ENCODE measurements at regions not wholly inside any gene's neighbourhood (a gene's known extent, or its start where the extent isn't known, plus 50 kb on each side); places are given as distances from the start of the nearest gene placed in this dataset.
"Not testable (repeated sequence)": the region's sequence is repeated elsewhere in the genome, so short reads cannot be mapped to it uniquely, and the experiment has no call there.

DNA sequence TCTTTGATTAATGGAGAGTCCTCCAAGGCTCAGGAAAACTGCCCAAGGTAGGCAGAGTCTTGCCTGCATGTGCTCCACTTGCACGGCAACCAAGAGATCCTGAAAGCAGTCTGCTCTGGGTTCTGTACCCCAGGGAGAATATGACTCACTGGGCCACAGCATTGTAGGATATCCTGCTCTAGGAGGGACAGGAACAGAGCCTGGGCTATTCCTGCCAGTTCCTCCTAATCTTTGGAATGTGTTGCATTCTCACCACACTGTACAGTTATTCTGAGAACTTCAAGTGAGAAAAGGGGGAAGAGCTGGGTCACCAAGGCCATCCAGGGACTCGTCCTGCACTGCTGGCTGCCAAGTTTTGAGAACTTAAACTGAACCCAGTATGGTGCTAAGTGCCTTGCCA, 278.5 kb downstream of the MATN1 start:
- no peak for DNase-seq (ENCODE audit: low read depth)

GRCh38 chr1:30444401-30444800, 279.0 kb downstream of the MATN1 start:
- DNase-seq (ENCODE audit: low read depth) = no peak
- in situ Hi-C loops (cut with HindIII; ENCODE audit: low pct_unique_long_range_greater_than_20kb, low sequenced_read_pairs) = no loop called here

More for the DNA sequence above, 278.5 kb downstream of the MATN1 start:
- in situ Hi-C loops (cut with HindIII; ENCODE audit: low pct_unique_long_range_greater_than_20kb, low sequenced_read_pairs) = no loop called here

DNA sequence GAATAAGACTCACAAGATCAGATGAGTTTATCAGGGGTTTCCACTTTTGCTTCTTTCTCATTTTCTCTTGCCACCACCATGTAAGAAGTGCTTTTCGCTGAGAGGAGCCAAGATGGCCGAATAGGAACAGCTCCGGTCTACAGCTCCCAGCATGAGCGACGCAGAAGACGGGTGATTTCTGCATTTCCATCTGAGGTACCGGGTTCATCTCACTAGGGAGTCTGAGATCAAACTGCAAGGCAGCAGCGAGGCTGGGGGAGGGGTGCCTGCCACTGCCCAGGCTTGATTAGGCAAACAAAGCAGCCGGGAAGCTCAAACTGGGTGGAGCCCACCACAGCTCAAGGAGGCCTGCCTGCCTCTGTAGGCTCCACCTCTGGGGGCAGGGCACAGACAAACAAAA, 285.1 kb downstream of the MATN1 start:
- in situ Hi-C loops (cut with HindIII; ENCODE audit: low pct_unique_long_range_greater_than_20kb, low sequenced_read_pairs); DNase-seq (ENCODE audit: low read depth): not testable (repeated sequence)

- in situ Hi-C loops (cut with HindIII; ENCODE audit: low pct_unique_long_range_greater_than_20kb, low sequenced_read_pairs) = no loop called here
- DNase-seq (ENCODE audit: low read depth) = no peak
These were observed 286.3 kb downstream of the MATN1 start for GRCh38 chr1:30437059-30437576.

- no peak for DNase-seq (ENCODE audit: low read depth)
- in situ Hi-C loops (cut with HindIII; ENCODE audit: low pct_unique_long_range_greater_than_20kb, low sequenced_read_pairs) = no loop called here
These were observed 295.8 kb downstream of the MATN1 start for GRCh38 chr1:30427545-30427944.

- in situ Hi-C loops (cut with HindIII; ENCODE audit: low pct_unique_long_range_greater_than_20kb, low sequenced_read_pairs) = no loop called here
These were observed 298.3 kb downstream of the MATN1 start for GRCh38 chr1:30425046-30425445.

DNA sequence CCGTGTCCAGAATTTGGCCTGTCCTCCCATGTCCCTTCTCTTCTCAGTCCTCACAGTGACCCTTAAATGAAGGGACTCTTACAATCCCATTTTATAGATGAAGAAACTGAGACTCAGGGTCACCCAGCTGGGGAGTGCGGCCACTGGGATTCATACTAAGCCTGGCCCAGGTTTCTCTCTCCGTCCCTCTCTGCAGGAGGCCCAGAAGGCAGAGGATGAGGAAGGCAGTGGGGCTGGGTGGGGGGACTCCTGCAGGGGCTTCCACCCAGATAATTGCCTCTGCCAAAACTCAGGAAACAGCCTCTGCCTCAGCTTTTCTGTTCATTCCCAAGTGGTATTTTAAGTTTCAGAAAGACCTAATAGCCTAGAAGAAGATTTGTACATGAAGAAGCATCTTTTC, 299.8 kb downstream of the MATN1 start:
- in situ Hi-C loops (cut with HindIII; ENCODE audit: low pct_unique_long_range_greater_than_20kb, low sequenced_read_pairs) = no loop called here
- DNase-seq (ENCODE audit: low read depth) = no peak

More at GRCh38 chr1:30425046-30425445, 298.3 kb downstream of the MATN1 start:
- DNase-seq (ENCODE audit: low read depth) = no peak

DNA sequence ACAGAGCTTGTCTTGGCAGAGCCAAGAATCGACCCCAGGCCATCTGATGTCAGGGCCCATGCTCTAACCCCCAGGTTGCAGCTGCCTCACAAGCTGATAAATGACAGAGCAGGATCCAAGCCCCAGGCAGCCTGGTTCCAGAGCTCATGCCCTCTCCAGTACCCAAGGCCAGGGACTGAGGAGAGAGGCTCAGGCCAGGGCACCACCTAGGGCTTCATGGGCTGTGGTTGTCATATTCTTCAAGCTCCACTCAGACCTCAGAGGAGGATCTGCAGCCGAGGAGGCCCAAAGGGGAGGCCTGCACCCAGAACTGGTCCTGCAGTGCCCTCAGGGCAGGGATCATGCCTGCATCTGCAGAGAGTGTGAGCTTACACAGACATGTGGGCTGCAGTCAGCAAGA, 301.1 kb downstream of the MATN1 start:
- DNase-seq (ENCODE audit: low read depth) = no peak
- in situ Hi-C loops (cut with HindIII; ENCODE audit: low pct_unique_long_range_greater_than_20kb, low sequenced_read_pairs) = no loop called here

- no peak for DNase-seq (ENCODE audit: low read depth)
- in situ Hi-C loops (cut with HindIII; ENCODE audit: low pct_unique_long_range_greater_than_20kb, low sequenced_read_pairs) = no loop called here
These were observed 302.8 kb downstream of the MATN1 start for GRCh38 chr1:30420519-30421050.

- in situ Hi-C loops (cut with HindIII; ENCODE audit: low pct_unique_long_range_greater_than_20kb, low sequenced_read_pairs) = no loop called here
- no peak for DNase-seq (ENCODE audit: low read depth)
These were observed 303.6 kb downstream of the MATN1 start for GRCh38 chr1:30419831-30420230.

GRCh38 chr1:30418939-30419720, 304.3 kb downstream of the MATN1 start:
- DNase-seq (ENCODE audit: low read depth) = no peak
- in situ Hi-C loops (cut with HindIII; ENCODE audit: low pct_unique_long_range_greater_than_20kb, low sequenced_read_pairs) = no loop called here

GRCh38 chr1:30418061-30418938, 305.1 kb downstream of the MATN1 start:
- in situ Hi-C loops (cut with HindIII; ENCODE audit: low pct_unique_long_range_greater_than_20kb, low sequenced_read_pairs) = no loop called here

DNA sequence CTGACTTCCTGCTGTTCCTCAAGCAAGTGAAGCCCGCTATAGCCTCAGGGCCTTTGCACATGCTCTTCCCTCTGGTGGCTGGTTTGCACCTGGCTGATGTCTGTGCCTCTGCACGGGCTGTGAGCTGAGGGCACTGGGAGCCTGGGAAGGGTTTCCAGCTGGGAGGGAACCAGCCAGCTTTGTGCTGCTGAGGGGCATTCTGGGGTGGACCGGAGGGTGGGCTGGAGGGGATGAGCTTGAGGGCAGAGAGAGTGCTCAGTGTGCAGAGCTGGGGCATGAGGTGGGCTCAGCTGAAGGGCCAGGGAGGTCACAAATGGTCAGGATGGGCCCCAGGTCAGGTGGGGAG, 305.7 kb downstream of the MATN1 start:
- in situ Hi-C loops (cut with HindIII; ENCODE audit: low pct_unique_long_range_greater_than_20kb, low sequenced_read_pairs) = no loop called here
- DNase-seq (ENCODE audit: low read depth) = no peak

More at GRCh38 chr1:30418061-30418938, 305.1 kb downstream of the MATN1 start:
- no peak for DNase-seq (ENCODE audit: low read depth)

DNA sequence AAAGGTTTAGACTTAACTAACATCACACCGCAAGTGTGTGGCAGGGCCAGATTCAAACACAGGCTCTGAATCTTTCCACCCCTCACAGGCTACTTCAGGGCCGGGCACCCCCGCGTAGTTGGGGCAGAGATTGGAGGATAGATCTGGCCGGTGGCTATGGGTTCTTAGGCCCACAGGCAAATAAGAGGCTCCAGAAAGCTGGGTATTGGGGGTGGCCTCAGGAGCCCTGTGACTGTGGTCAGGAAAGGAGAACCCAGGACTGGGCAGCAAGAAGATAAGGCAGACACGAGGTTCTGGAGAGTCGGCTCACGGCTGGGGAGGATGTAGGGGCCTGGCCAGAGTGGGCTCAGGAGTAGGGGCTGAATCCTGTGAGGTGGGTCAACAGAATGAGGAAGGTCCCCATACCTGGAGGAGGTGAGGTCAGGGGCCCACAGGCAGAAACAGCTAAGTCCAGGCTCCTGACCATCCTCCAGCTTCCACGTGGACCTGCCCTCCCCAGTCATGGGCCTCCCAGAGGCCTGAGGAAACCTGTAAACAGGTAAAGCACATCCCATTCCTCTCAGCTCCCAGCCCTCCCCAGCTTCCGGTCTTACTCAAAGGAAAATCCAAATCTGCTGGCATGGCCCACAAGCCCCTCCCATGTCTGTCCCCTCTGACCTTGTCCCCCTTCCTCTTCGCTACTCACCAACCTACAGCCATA, 306.2 kb downstream of the MATN1 start:
- in situ Hi-C loops (cut with HindIII; ENCODE audit: low pct_unique_long_range_greater_than_20kb, low sequenced_read_pairs) = no loop called here
- DNase-seq (ENCODE audit: low read depth) = no peak

DNA sequence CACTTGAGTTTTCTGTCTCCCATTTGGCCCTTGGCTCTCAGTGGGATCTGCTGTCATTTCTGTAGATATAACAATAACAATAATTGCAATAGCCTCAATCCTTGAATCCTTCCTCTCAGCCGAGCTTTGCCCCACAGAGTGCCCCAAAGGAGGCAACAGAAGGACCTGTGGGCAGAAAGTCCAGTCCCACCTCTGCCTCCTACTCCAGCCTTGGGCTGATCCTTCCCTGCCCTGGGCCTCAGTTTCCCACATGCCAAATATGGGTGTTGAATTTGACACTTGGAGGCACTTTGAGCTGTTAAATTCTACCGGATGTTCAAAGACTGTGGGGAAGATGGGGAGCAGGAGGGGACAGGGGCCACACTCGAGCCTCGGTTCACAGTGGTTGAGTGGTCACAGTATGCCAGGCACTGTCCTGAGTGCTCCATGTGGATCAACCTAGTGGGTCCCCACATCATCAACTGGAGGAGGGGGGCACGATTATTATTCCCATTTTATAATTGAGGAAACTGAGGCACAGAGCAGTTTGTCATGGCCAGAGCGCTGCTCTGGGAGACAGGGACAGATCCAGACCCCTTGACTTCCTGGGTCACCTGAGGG, 307.1 kb downstream of the MATN1 start:
- in situ Hi-C loops (cut with HindIII; ENCODE audit: low pct_unique_long_range_greater_than_20kb, low sequenced_read_pairs) = no loop called here
- DNase-seq (ENCODE audit: low read depth) = no peak

DNA sequence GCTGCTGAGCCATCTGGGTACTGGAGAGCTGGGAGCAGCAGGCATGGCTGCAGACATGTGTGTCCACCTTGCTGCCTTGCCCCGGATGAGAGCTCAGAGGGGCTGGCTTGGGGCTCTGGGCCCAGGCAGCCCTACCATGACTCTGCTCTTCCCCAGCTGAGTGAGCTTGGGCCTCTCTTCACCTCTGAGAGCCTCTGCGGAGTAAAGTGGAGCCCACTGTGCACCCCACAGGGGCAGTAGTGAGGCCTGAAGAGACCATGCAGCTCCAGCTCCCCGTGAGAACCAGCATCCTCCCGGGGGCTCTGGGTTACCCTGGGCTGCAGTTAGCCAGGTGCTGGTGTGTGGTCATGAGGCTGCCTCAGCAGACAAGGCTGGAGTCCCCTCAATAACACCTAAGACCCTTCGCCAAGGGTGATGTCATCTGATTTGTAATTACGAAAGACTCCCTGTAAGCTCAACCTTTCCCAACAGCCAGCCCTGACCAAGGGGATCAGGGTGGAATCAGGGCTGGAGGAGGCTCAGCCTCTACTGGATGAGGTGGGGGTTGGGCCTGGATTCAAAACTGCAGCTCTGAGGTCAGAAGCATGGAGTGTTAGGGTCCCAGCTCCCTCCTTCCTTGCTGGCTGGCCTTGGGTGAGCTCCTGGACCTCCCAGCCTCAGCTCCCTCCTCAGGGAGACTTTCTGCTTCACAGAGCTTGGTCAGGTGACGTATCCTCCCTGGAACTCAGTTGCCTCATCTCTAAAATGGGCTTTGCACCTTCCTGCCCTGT, 308.0 kb downstream of the MATN1 start:
- in situ Hi-C loops (cut with HindIII; ENCODE audit: low pct_unique_long_range_greater_than_20kb, low sequenced_read_pairs) = no loop called here
- no peak for DNase-seq (ENCODE audit: low read depth)

- DNase-seq (ENCODE audit: low read depth) = no peak
- in situ Hi-C loops (cut with HindIII; ENCODE audit: low pct_unique_long_range_greater_than_20kb, low sequenced_read_pairs) = no loop called here
These were observed 308.6 kb downstream of the MATN1 start for GRCh38 chr1:30414851-30415165.
